IPS-NIHi11 (cell line): ENCODE measurements at regions not wholly inside any gene's neighbourhood (a gene's known extent, or its start where the extent isn't known, plus 50 kb on each side); places are given as distances from the start of the nearest gene placed in this dataset.
A peak's percentile ranks its signal among the peaks of the same experiment; 100 is the strongest.

ENCODE experiments used
- DNase-seq: peaks from one replicate; pipeline ENCODE4 v3.0.0; 2012; ENCODE audit warnings: mixed read lengths, low spot score

- DNase-seq = no peak
Measured at GRCh38 chr5:147037515-147038205, 159.1 kb upstream of the PPP2R2B start.

- DNase-seq = no peak
Measured at GRCh38 chr5:147040856-147041255, 162.3 kb upstream of the PPP2R2B start.

- no peak for DNase-seq
Measured at GRCh38 chr5:147044572-147045273, 166.2 kb upstream of the PPP2R2B start.

- DNase-seq = no peak
Measured at GRCh38 chr5:147045290-147045689, 166.7 kb upstream of the PPP2R2B start.

GRCh38 chr5:147046281-147046680, 167.7 kb upstream of the PPP2R2B start:
- DNase-seq = no peak

- DNase-seq = no peak
Measured at GRCh38 chr5:147046894-147047293, 168.3 kb upstream of the PPP2R2B start.

- no peak for DNase-seq
Measured at GRCh38 chr5:147049764-147050163, 171.2 kb upstream of the PPP2R2B start.

GRCh38 chr5:147050172-147050571, 171.6 kb upstream of the PPP2R2B start:
- DNase-seq = no peak

GRCh38 chr5:147051193-147051592, 172.6 kb upstream of the PPP2R2B start:
- no peak for DNase-seq

GRCh38 chr5:147052519-147052918, 174.0 kb upstream of the PPP2R2B start:
- no peak for DNase-seq

- DNase-seq = no peak
Measured at GRCh38 chr5:147055089-147055826, 176.7 kb upstream of the PPP2R2B start.

GRCh38 chr5:147055850-147056566, 177.5 kb upstream of the PPP2R2B start:
- DNase-seq = peak; percentile 43

GRCh38 chr5:147057051-147057450, 177.8 kb upstream of the STK32A start:
- DNase-seq = no peak

- no peak for DNase-seq
Measured at GRCh38 chr5:147061431-147061830, 173.4 kb upstream of the STK32A start.

- no peak for DNase-seq
Measured at GRCh38 chr5:147062427-147062826, 172.4 kb upstream of the STK32A start.

GRCh38 chr5:147063943-147064342, 170.9 kb upstream of the STK32A start:
- DNase-seq = no peak

GRCh38 chr5:147065071-147065470, 169.8 kb upstream of the STK32A start:
- no peak for DNase-seq

GRCh38 chr5:147068998-147069397, 165.8 kb upstream of the STK32A start:
- DNase-seq = no peak

- DNase-seq = no peak
Measured at GRCh38 chr5:147072622-147073021, 162.2 kb upstream of the STK32A start.

- DNase-seq = no peak
Measured at GRCh38 chr5:147073098-147073497, 161.7 kb upstream of the STK32A start.

- DNase-seq = no peak
Measured at GRCh38 chr5:147075187-147075586, 159.6 kb upstream of the STK32A start.

- DNase-seq = no peak
Measured at GRCh38 chr5:147080391-147080790, 154.4 kb upstream of the STK32A start.
